HT1080 (cell line): ENCODE measurements at regions not wholly inside any gene's neighbourhood (a gene's known extent, or its start where the extent isn't known, plus 50 kb on each side); places are given as distances from the start of the nearest gene placed in this dataset.
"Not testable (repeated sequence)": the region's sequence is repeated elsewhere in the genome, so short reads cannot be mapped to it uniquely, and the experiment has no call there.

Experiments
- DNase-seq: peaks from one replicate; pipeline ENCODE4 v3.0.0-alpha.2; 2015; ENCODE audit warnings: low read depth

DNA sequence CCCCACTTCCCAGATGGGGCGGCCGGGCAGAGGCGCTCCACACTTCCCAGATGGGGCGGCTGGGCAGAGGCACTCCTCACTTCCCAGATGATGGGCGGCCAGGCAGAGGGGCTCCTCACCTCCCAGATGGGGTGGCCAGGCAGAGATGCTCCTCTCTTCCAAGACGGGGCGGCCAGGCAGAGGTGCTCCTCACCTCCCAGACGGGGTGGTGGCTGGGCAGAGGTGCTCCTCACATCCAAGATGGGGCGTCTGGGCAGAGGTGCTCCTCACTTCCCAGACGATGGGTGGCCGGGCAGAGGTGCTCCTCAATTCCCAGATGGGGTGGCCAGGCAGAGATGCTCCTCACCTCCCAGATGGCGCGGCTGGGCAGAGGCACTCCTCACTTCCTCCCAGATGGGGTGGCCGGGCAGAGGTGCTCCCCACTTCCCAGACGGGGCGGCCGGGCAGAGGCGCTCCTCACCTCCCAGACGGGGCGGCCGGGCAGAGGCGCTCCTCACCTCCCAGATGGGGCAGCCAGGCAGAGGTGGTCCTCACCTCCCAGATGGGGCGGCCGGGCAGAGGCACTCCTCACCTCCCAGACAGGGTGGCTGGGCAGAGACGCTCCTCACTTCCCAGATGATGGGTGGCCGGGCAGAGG, 275.2 kb downstream of the LIPI start:
- not testable (repeated sequence) for DNase-seq

DNA sequence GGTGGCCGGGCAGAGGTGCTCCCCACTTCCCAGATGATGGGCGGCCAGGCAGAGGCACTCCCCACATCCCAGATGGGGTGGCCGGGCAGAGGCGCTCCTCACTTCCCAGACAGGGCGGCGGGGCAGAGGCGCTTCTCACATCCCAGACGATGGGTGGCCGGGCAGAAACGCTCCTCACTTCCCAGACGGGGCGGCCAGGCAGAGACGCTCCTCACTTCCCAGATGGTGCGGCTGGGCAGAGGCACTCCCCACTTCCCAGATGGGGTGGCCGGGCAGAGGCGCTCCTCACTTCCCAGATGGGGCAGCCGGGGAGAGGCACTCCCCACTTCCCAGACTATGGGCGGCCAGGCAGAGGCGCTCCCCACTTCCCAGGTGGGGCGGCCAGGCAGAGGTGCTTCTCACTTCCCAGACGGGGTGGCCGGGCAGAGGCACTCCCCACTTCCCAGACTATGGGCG, 275.8 kb downstream of the LIPI start:
- not testable (repeated sequence) for DNase-seq

DNA sequence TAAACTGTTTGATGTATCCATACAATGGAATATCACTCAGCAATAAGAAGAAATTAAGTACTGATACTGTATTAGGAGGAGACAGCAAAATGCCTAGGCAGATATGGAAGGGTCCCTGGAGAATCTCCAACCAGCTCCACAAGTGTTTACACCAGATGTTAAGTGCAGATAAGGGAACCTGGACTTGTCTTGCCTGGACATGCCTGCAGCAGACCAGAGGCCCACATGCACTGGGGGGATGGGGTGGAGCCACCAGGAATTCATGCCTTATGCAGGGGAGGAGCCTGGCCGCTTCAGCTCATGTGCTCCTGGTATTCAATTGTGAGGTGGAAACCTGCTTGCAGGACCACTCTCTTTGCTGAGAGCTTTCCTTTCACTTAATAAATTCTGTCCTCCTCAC, 287.6 kb downstream of the LIPI start:
- DNase-seq: peak; percentile 3

DNA sequence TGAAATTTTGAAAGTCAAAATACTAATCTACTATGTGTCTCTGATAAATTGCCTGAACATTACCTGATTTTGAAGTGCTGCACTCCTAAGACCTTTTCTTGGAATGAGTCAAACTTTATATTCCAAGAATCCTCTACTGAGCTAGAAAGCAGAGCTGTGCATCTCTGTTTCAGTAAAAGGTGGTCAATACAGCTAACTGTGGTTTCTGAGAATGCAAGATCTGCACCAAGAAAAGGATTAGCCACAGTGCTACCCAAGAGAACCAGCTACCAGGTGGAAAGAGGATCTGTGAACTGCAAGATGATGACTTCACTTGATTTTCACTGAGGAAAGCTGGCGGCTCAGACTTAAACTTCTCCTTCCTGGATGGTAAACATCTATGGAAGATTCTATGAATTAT, 289.3 kb downstream of the LIPI start:
- DNase-seq: not testable (repeated sequence)

DNA sequence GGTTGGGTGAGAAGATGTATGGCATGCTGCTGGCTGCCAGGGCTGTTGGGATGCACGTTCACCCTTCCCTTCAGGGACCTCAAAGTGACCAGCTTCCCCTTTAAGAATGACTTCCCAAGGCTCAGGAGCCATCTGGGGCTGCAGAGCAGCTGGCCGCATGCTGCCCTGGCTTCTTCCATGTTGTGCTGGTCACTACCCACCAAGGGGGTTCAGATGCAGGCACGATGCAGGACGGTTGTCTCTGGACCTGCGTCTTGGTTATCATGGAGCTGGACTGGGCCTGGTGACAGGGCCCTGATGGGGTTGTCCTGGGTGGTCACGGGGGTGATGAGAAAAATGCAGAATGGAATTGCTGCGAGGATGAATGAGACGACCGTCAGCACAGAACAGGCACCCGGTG, 297.8 kb downstream of the POTED start:
- not testable (repeated sequence) for DNase-seq

DNA sequence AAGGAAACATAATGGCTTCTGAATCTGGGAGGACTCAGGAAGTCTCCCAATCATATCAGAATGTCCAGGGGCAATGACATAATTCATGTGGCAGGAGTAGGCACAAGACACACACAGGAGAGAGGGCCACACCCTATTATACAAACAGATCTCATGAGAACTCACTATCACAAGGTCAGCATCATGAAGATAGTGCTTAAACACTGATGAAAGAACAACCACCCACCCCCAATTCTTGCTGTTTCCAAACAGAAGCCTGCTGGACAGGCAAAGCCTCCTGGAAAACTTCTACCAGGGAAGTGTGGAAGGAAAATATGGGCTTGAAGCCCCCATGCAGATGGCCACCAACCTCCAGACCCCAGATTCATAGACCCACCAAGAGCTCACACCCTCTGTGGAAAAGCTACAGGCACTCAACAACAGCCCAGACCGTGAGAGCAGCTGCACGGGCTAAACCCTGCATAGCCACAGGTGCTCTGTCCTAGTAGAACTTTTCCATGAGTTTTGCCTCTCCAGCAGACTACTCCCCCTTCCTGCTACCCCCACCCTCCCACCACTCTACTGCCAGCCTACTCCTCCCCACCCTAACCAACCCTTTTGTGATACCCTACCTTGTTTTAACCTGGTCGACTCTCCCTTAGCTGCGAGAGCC, 287.1 kb downstream of the POTED start:
- not testable (repeated sequence) for DNase-seq

DNA sequence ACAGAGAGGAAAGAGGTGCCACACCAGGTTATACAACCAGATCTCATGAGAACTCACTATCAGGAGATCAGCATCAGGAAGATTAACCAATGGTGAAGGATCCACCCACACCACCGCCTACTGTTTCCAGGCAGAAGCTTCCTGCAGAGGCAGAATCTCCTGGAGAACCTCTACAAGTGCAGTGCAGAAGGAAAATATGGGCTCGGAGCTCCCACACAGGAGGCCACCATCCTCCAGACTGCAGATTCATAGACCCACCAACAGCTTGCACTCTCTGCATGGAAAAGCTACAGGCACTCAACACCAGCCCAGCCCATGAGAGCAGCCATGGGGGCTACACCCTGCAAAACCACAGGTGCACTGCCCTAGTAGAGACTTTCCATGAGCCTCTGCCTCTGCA, 284.0 kb downstream of the POTED start:
- not testable (repeated sequence) for DNase-seq

DNA sequence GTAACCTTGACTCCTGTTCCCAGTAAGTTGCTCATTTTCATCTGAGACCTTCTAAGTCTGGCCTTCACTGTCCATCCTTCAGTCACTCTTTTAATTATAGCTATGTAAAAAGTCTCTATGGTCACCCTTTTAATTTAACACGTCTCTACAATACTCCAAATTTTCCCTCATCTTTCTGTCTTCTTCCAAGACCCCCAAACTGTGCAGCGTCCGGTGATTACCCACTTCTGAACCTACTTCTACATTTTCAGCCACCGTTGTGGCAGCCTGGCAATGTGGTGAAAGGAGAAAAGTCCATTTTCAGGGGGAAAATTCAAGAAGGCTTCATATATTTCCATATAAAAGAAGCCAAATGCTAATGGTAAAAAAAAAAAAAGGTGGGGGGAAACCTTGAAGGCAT, 283.4 kb downstream of the POTED start:
- DNase-seq: not testable (repeated sequence)

DNA sequence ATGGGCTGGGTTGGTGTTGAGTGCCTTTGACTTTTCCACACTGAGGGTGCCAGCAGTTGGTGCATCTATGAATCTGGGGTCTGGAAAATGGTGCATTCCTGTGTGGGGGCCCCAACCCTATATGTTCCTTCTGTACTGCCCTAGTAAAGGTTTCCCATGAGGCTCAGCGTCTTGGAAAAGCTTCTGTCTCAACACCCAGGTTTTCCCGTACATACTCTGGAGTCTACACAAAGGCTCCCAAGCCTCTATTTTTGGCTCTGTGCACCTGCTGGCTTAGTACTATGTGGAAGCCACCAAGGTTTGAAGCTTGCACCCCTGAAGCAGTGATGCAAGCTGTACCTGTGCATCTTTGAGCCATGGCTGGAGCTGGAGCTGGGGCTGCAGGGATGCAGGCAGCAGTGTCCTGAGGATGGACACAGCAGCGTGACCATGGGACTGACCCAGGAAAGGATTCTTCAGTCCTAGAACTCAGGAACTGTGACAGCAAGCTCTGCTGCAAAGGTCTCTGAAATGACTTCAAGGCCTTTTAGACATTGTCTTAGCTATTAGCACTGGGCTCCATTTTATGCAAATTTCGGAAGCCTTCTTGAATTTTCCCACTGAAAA, 282.7 kb downstream of the POTED start:
- not testable (repeated sequence) for DNase-seq

DNA sequence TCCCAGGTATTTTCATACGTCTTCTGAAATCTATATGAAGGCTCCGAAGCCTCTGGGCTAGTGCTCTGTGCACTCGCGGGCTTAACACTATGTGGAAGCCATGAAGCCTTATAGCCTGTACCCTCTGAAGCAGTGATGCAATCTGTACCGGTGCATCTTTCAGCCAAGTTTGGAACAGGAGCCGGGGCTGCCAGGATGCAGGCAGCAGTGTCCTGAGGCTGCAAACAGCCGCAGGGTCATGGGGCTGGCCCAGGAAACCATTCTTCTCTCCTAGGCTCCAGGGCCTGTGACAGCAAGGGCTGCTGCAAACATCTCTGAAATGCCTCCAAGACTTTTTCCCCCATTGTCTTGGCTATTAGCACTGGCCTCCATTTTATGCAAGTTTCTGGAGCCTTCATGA, 279.6 kb downstream of the POTED start:
- DNase-seq: not testable (repeated sequence)

DNA sequence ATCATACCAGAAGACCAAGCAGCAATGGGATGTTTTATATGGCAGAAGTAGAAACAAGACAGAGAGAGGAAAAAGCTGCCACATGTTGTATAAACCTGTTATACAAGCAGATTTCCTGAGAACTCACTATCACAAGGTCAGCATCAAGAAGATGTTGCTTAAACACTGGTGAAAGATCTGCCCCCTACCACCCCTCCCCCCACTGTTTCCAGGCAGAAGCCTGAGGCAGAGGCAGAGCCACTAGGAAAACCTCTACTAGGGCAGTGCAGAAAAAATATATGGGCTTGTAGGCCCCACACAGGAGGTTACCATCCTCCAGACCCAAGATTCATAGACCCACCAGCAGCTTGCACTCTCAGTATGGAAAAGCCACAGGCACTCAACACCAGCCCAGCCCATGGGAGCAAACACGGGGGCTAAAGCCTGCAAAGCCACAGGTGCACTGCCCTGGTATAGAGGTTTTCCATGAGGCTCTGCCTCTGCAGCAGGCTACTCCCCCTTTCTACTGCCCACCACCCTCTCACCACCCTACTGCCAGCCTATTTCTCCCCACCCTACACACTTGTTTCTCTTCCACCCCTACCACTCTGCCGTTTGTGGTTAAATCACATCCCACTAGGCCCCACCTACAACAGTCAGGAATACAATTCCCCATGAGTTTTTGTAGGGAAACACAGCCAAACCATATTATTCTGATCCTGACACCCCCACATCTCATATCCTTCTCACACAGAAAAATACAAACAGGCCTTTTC, 274.2 kb downstream of the POTED start:
- not testable (repeated sequence) for DNase-seq

DNA sequence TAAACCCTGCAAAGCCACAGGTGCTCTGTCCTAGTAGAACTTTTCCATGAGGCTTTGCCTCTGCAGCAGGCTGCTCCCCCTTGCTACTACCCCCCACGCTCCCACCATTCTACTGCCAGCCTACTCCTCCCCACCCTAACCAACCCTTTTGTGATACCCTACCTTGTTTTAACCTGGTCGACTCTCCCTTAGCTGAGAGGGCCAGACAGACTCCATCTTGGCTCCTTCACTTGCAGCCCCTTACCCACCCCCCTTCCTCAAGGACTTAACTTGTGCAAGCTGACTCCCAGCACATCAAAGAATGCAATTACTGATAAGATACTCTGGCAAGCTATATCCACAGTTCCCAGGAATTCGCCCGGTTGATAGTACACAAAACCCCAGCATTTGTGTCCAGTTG, 267.9 kb downstream of the POTED start:
- not testable (repeated sequence) for DNase-seq

DNA sequence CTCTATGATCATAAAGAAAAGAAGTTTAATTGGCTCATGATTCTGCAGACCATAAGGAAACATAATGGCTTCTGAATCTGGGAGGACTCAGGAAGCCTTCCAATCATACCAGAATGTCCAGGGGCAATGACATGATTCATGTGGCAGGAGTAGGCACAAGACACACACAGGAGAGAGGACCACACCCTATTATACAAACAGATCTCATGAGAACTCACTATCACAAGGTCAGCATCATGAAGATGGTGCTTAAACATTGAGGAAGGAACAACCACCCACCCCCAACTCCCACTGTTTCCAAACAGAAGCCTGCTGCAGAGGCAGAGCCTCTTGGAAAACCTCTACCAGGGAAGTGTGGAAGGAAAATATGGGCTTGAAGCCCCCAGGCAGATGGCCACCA, 267.4 kb downstream of the POTED start:
- not testable (repeated sequence) for DNase-seq

DNA sequence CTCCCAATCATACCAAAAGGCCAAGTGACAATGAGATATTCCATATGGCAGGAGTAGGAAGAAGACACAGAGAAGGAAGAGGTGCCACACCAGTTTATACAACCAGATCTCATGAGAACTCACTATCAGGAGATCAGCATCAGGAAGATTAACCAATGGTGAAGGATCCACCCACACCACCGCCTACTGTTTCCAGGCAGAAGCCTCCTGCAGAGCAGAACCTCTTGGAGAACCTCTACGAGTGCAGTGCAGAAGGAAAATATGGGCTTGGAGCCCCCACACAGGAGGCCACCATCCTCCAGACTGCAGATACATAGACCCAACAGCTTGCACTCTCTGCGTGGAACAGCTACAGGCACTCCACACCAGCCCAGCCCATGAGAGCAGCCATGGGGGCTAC, 264.4 kb downstream of the POTED start:
- DNase-seq: not testable (repeated sequence)

DNA sequence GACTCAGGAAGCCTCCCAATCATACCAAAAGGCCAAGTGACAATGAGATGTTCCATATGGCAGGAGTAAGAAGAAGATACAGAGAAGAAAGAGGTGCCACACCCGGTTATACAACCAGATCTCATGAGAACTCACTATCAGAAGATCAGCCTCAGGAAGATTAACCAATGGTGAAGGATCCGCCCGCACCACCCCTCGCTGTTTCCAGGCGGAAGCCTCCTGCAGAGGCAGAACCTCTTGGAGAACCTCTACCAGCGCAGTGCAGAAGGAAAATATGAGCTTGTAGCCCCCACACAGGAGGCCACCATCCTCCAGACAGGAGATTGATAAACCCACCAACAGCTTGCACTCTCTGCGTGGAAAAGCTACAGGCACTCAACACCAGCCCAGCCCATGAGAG, 245.1 kb downstream of the POTED start:
- DNase-seq: no peak

DNA sequence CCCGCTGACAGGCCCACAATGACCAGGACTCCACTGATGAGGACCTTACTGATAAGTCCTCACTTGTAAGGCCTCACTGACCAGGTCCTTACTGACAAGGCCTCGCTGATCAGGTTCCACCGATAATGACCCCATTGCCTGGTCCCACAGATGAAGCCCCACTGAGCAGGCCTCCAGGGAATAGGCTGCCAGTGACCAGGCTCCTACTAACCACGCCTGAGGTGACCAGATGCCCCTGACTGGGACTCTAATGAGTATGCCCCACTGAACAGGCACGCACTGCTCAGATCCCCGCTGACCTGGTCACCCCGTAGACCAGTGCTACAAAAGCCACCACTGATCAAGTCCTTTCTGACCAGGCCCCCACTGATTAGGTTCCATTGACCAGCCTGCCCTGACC, 241.2 kb downstream of the POTED start:
- DNase-seq: not testable (repeated sequence)

DNA sequence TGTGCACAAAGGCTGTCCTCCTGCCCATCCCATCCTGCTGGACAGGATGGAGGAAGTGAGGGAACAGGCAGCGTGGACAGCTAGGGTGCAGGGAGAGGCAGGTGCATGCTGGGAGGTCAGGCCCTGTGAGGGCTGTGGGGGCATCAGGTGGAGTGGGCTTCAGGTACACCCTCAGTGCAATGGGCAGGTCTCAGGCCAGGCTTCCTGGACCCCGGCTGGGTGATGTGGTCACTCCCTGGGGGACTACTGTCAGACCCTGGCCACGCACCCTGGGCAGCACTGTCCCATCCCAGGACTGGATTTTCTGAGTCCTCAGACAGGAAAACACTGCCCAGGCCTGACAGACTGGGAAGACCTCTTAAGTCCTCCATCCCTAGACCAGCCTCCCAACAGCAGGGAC, 239.9 kb downstream of the POTED start:
- DNase-seq: not testable (repeated sequence)

DNA sequence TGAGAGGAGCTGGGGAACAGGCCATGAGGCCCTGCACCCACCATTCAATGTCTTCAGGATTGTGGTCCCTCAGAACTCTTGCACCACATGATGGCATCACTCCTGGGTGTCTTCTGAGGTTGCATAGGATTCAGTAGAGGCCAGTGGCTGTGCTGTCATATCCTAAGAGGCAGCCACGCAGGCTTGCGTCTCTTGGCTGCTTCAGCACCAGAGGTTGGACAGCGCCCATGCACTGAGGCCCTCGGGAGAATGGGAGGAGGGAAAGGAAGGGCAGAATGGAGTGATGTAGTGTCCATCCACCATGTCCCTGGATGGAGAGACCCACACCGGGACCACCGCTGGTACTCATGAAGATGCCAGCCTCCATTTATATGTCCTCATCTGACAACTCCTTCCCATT, 237.1 kb downstream of the POTED start:
- DNase-seq: not testable (repeated sequence)

DNA sequence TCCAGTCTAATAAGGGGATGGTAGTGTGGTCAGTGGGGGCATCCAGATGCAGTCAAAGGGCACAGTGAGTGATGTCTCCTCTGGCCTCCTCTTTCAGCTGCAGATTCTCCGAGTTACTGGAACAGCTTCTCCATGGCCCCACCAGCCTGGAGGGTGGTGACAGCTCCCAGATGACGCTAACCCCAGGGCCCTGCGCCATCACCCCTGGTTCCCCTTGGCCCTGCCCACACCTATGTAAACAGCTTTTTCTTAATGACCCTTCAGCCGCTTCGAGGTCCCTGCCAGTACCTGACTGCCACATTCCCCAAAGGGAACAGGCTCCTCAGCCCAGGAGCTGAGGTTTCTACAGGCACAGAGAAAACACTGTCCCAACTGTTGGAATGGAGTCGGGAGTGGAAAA, 235.0 kb downstream of the POTED start:
- not testable (repeated sequence) for DNase-seq

DNA sequence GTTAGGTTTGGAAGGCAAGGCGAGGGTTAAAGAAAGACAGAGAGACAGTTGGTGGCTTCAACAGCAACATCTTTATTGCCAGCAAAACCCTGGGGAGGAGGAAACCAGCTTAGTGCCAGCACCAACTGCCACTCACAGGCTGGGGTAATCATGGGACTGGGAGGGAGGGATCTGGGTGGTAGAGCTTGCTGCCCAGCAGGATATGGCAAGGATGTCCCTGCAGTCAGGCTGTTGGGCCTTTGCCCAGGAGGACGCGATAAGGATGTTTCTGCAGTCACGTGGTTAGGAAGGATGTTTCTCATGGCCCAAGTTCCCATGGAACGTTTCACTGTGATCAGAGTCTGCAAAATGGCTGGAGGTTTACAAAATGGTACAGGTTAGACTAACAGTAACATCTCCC, 233.5 kb downstream of the POTED start:
- DNase-seq: not testable (repeated sequence)

DNA sequence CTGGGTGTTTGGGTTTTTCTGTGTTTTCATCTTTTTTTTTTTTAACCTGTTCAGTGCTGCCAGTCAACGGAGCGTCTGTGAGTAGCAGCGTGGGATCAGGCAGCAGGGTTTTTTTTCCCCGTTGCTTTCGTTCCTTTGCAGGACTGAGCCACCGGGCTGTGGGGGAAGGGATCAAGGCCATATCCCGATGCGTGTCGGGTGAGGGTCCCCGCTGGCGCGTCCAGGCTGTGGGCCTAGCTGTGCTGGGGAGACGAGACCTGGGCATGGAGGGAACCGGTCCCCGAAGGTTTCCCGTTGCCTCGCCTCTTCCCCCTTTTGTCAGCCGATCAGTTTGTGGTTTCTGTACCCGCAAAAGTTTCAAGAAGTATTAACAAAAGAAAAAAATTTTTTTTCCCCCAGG, 218.1 kb downstream of the POTED start:
- not testable (repeated sequence) for DNase-seq

DNA sequence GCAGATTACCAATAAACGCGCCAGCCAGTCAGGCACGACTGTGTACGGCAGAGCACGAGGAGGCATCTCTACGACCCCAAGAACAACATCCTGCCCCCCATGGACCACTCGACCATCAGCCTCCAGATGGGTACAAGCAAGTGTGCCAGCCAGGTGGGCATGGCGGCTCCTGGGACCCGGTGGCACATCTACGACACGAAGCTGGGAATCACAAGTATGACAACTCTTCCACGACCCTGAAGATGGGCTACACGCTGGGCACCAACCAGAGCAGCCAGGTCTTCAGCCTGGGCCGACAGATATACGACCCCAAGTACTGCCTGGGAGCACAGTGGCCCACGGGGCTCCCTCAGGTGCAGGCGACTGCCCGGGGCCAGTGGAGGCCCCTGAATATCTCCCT, 217.6 kb downstream of the POTED start:
- no peak for DNase-seq
